Tibial nerve (tissue), 4 donors: ENCODE measurements at regions not wholly inside any gene's neighbourhood (a gene's known extent, or its start where the extent isn't known, plus 50 kb on each side); places are given as distances from the start of the nearest gene placed in this dataset.

Experiments
- DNase-seq, 2 donors: peaks; one replicate each; pipeline ENCODE4 v3.0.0-alpha.2; 2019; ENCODE audit warnings: low spot score in 2 of 2
- H3K27ac ChIP-seq, 4 donors: fragments of 200-600 bp; sonication (generic) in 3 of 4; one replicate each; pipeline ENCODE4 v1.5.1; 2017 to 2019; ENCODE audit warnings: mild to moderate bottlenecking in 1 of 4
- H3K27me3 ChIP-seq, 2 donors: fragments of 200-600 bp; sonication (generic) in 1 of 2; one replicate each; pipeline versions ENCODE4 v1.5.1 to v1.6.0; 2017 to 2019
- H3K36me3 ChIP-seq, 3 donors: fragments of 200-600 bp; sonication (generic); one replicate each; pipeline ENCODE4 v1.5.1; 2018 to 2019
- H3K4me1 ChIP-seq, 4 donors: fragments of 200-600 bp; sonication (generic) in 3 of 4; one replicate each; pipeline ENCODE4 v1.5.1; 2017 to 2019
- H3K4me3 ChIP-seq, 4 donors: fragments of 200-600 bp; sonication (generic) in 3 of 4; one replicate each; pipeline ENCODE4 v1.5.1; 2017 to 2019; ENCODE audit warnings: mild to moderate bottlenecking in 1 of 4, moderate library complexity in 1 of 4
- H3K9me3 ChIP-seq, 4 donors: fragments of 200-600 bp; sonication (generic) in 3 of 4; one replicate each; pipeline ENCODE4 v1.5.1; 2017 to 2019
- EP300 ChIP-seq, 2 donors: sonication (generic); formaldehyde crosslinking; IDR thresholded peaks; one replicate each; pipeline ENCODE4 v1.6.1; 2017; ENCODE audit warnings: antibody characterized with exemption in 2 of 2, mild to moderate bottlenecking in 1 of 2
- POLR2A ChIP-seq, 2 donors: fragments of 450-650 bp; IDR thresholded peaks; one replicate each; pipeline ENCODE4 v1.6.1; 2017; ENCODE audit warnings: antibody characterized with exemption in 2 of 2, mild to moderate bottlenecking in 2 of 2, moderate library complexity in 2 of 2
- WGBS, 2 donors: methylation state at CpG; one replicate each; pipeline ENCODE4 v1.1.5; 2018; 5-methylcytosine and 5-hydroxymethylcytosine counted together
- TF ChIP-seq, protein P1 (sequence below), 5 experiments: fragments of 200-600 bp in 3 of 5; fragments of 450-650 bp in 2 of 5; sonication (generic) in 3 of 5; IDR thresholded peaks; one replicate each; pipeline ENCODE4 v1.5.1; 2016 to 2019; ENCODE audit warnings: antibody characterized with exemption in 5 of 5, mild to moderate bottlenecking in 3 of 5, moderate library complexity in 2 of 5

- H3K27ac ChIP-seq = no peak overlapping the region
- WGBS, 2 donors = 81% methylated on average over 3 of the region's 3 CpGs
- no peaks in the 10 kb centered on the region for H3K36me3 ChIP-seq
- H3K27me3 ChIP-seq = no peaks in the 10 kb centered on the region
- no peak overlapping the region for H3K4me3 ChIP-seq
- DNase-seq = no peak
- TF ChIP-seq POLR2A (IDR thresholded peaks at IDR 0.05) (no peak), EP300 (IDR thresholded peaks at IDR 0.05) (no peak)
- TF ChIP-seq, protein P1, sequence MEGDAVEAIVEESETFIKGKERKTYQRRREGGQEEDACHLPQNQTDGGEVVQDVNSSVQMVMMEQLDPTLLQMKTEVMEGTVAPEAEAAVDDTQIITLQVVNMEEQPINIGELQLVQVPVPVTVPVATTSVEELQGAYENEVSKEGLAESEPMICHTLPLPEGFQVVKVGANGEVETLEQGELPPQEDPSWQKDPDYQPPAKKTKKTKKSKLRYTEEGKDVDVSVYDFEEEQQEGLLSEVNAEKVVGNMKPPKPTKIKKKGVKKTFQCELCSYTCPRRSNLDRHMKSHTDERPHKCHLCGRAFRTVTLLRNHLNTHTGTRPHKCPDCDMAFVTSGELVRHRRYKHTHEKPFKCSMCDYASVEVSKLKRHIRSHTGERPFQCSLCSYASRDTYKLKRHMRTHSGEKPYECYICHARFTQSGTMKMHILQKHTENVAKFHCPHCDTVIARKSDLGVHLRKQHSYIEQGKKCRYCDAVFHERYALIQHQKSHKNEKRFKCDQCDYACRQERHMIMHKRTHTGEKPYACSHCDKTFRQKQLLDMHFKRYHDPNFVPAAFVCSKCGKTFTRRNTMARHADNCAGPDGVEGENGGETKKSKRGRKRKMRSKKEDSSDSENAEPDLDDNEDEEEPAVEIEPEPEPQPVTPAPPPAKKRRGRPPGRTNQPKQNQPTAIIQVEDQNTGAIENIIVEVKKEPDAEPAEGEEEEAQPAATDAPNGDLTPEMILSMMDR (IDR thresholded peaks at IDR 0.05) = no peak
- H3K9me3 ChIP-seq = peaks cover 0 to 10% (median 0%) of the 10 kb centered on the region in 4 donors
- H3K4me1 ChIP-seq = no peaks in the 10 kb centered on the region
These were observed 586.8 kb upstream of the JAG1 start for GRCh38 chr20:11260611-11261010.

- DNase-seq = no peak
- WGBS, 2 donors = 75 to 86% methylated on average over 5 of the region's 5 CpGs
- Histone ChIP-seq H3K4me1 (peaks cover 0 to 4% (median 0%) of the 10 kb centered on the region in 4 donors), H3K9me3 (peaks cover 0 to 10% (median 0%) of the 10 kb centered on the region in 4 donors), H3K27me3 (no peaks in the 10 kb centered on the region), H3K36me3 (no peaks in the 10 kb centered on the region), H3K27ac (no peak overlapping the region), H3K4me3 (no peak overlapping the region)
- TF ChIP-seq POLR2A (IDR thresholded peaks at IDR 0.05) (no peak), EP300 (IDR thresholded peaks at IDR 0.05) (no peak)
- TF ChIP-seq, protein P1 (IDR thresholded peaks at IDR 0.05) = no peak
These were observed 587.8 kb upstream of the JAG1 start for GRCh38 chr20:11261533-11262000.

- Histone ChIP-seq H3K9me3 (no peaks in the 10 kb centered on the region), H3K4me1 (peaks cover 0 to 21% (median 7%) of the 10 kb centered on the region in 4 donors), H3K27me3 (no peaks in the 10 kb centered on the region), H3K36me3 (no peaks in the 10 kb centered on the region), H3K27ac (no peak overlapping the region), H3K4me3 (no peak overlapping the region)
- WGBS, 2 donors = 68 to 70% methylated on average over 3 of the region's 3 CpGs
- TF ChIP-seq POLR2A (IDR thresholded peaks at IDR 0.05) (no peak), EP300 (IDR thresholded peaks at IDR 0.05) (no peak)
- TF ChIP-seq, protein P1 (IDR thresholded peaks at IDR 0.05) = no peak
- no peak for DNase-seq
These were observed 592.8 kb upstream of the JAG1 start for GRCh38 chr20:11266571-11266970.

GRCh38 chr20:11267131-11267761 lies 593.4 kb upstream of the JAG1 start:
- 15 to 19% methylated on average over 5 of the region's 5 CpGs for WGBS, 2 donors
- Histone ChIP-seq H3K4me1 (peaks cover 0 to 21% (median 7%) of the 10 kb centered on the region in 4 donors), H3K36me3 (no peaks in the 10 kb centered on the region), H3K4me3 (no peak overlapping the region), H3K27me3 (no peaks in the 10 kb centered on the region), H3K27ac (peak overlapping the region in 1 of 4 donors; percentile 55), H3K9me3 (no peaks in the 10 kb centered on the region)
- peak in 1 of 2 donors; percentile 12 for DNase-seq
- TF ChIP-seq EP300 (IDR thresholded peaks at IDR 0.05) = no peak
- TF ChIP-seq, protein P1 (IDR thresholded peaks at IDR 0.05) = no peak
- TF ChIP-seq POLR2A (IDR thresholded peaks at IDR 0.05) = no peak

- no peak overlapping the region for H3K27ac ChIP-seq
These were observed 594.0 kb upstream of the JAG1 start for GRCh38 chr20:11267762-11268335.

More at GRCh38 chr20:11267762-11268335, 594.0 kb upstream of the JAG1 start:
- Histone ChIP-seq H3K4me3 (no peak overlapping the region), H3K27me3 (no peaks in the 10 kb centered on the region), H3K4me1 (peaks cover 0 to 25% (median 7%) of the 10 kb centered on the region in 4 donors), H3K9me3 (no peaks in the 10 kb centered on the region), H3K36me3 (no peaks in the 10 kb centered on the region)
- no peak for DNase-seq
- 59 to 63% methylated on average over 4 of the region's 4 CpGs for WGBS, 2 donors
- TF ChIP-seq, protein P1 (IDR thresholded peaks at IDR 0.05) = no peak
- TF ChIP-seq EP300 (IDR thresholded peaks at IDR 0.05) (no peak), POLR2A (IDR thresholded peaks at IDR 0.05) (no peak)
